ENCODE measurements at regions not wholly inside any gene's neighbourhood (a gene's known extent, or its start where the extent isn't known, plus 50 kb on each side); places are given as distances from the start of the nearest gene placed in this dataset.

- H3K14ac ChIP-seq (replicated peaks; ENCODE audit: low read depth, low read length): no peak overlapping the region
- no peak overlapping the region for H3K18ac ChIP-seq (ENCODE audit: low read depth, low read length)
- WGBS, 2 experiments (ENCODE audit: extremely low coverage in 2 of 2, insufficient read length in 1 of 2): no CpG with 5 or more reads among the region's 1 CpG
- H2AK5ac ChIP-seq (ENCODE audit: low read depth, low read length): no peak overlapping the region
- no peak overlapping the region for H3K27ac ChIP-seq (ENCODE audit: insufficient read depth, low read length)
- H3K79me1 ChIP-seq (ENCODE audit: low read depth in 1 of 2, low read length in 2 of 2): no peaks in the 10 kb centered on the region
- no peak overlapping the region for H2AK9ac ChIP-seq (replicated peaks; ENCODE audit: low read depth, low read length, poor library complexity)
- ChIA-PET POLR2A (ENCODE audit: unreplicated experiment) (no interaction called here), CTCF (interaction anchor here (0.6 kb wide), 1 partner anchor 18 kb away, joined by 10 read pairs; no protein-coding TSS in a partner anchor)
- H3K23ac ChIP-seq (ENCODE audit: low read depth, low read length): no peak overlapping the region
- no peaks in the 10 kb centered on the region for H3K9me3 ChIP-seq (ENCODE audit: control insufficient read depth, insufficient read depth, low read length)
- no peak overlapping the region for H3K4ac ChIP-seq (ENCODE audit: low read depth, low read length)
- H3K4me3 ChIP-seq (ENCODE audit: insufficient read depth, low read depth, low read length): no peak overlapping the region
- H2BK20ac ChIP-seq (ENCODE audit: low read depth, low read length): no peak overlapping the region
- H2AFZ ChIP-seq (replicated peaks; ENCODE audit: low read length, poor library complexity): no peak overlapping the region
- H3K27me3 ChIP-seq (ENCODE audit: control insufficient read depth, insufficient read depth, low read length): no peaks in the 10 kb centered on the region
- H2BK120ac ChIP-seq (ENCODE audit: low read depth, low read length): no peak overlapping the region
- H2BK15ac ChIP-seq (ENCODE audit: low read depth, low read length): no peak overlapping the region
- dilution Hi-C loops (cut with HindIII; ENCODE audit: low sequenced_read_pairs, unreplicated experiment): no loop called here
- H4K5ac ChIP-seq (ENCODE audit: low read depth, low read length): no peak overlapping the region; the same call in 1 of the 2 replicates
- DNase-seq (no peak), ATAC-seq (ENCODE audit: low read depth) (no peak)
- no peak overlapping the region for H3K56ac ChIP-seq (ENCODE audit: extremely low read depth, insufficient read depth, low read length)
- H4K8ac ChIP-seq (ENCODE audit: low read depth in 2 of 2, low read length in 2 of 2): no peak overlapping the region
- no peaks in the 10 kb centered on the region for H3K36me3 ChIP-seq (ENCODE audit: control insufficient read depth, insufficient read depth, low read length)
- no peak overlapping the region for H4K91ac ChIP-seq (ENCODE audit: insufficient read depth, low read depth, low read length)
- intact Hi-C loops (cut with micrococcal nuclease): no loop called here
- no peak overlapping the region for H3K9ac ChIP-seq (ENCODE audit: low read depth, low read length)
- in situ Hi-C loops (cut with MboI; ENCODE audit: low sequenced_read_pairs): no loop called here
- peak overlapping the region; percentile 18 for H2BK5ac ChIP-seq (ENCODE audit: low read depth, low read length, poor library complexity, severe bottlenecking)
- no peak overlapping the region for H3K4me2 ChIP-seq (ENCODE audit: low read depth, low read length)
- H3K4me1 ChIP-seq (ENCODE audit: control insufficient read depth, insufficient read depth, low read length): no peaks in the 10 kb centered on the region
- no TSS peak for BruUV-seq (replicated peaks)
- H3K9me1 ChIP-seq (ENCODE audit: insufficient read depth, low read length): no peaks in the 10 kb centered on the region; the same call in 1 of the 2 replicates
- TF ChIP-seq NFE2L2 (IDR thresholded peaks at IDR 0.05; ENCODE audit: low read depth, low read length): no peak
- no peak for TF ChIP-seq ELK1 (IDR thresholded peaks at IDR 0.05; ENCODE audit: borderline replicate concordance, low read depth, low read length)
- TF ChIP-seq BHLHE40 (IDR thresholded peaks at IDR 0.05; ENCODE audit: low read depth, low read length): no peak
- no peak for TF ChIP-seq RFX5 (IDR thresholded peaks at IDR 0.05; ENCODE audit: low read depth, low read length)
- TF ChIP-seq USF2 (IDR thresholded peaks at IDR 0.05; ENCODE audit: low read depth, low read length): no peak
- TF ChIP-seq SMC3 (IDR thresholded peaks at IDR 0.05; ENCODE audit: low read depth, low read length): no peak
- TF ChIP-seq FOS (IDR thresholded peaks at IDR 0.05; ENCODE audit: low read depth, low read length): no peak
- TF ChIP-seq MAFK (IDR thresholded peaks at IDR 0.05; ENCODE audit: low read depth, low read length): no peak
- TF ChIP-seq MAZ (IDR thresholded peaks at IDR 0.05; ENCODE audit: borderline replicate concordance, low read depth, low read length): no peak
- no peak for TF ChIP-seq MXI1 (IDR thresholded peaks at IDR 0.05; ENCODE audit: borderline replicate concordance, low read depth, low read length)
- TF ChIP-seq CHD1 (IDR thresholded peaks at IDR 0.05; ENCODE audit: low read depth, low read length): no peak
- no peak for TF ChIP-seq CEBPB (IDR thresholded peaks at IDR 0.05; ENCODE audit: low read depth, low read length)
- no peak for TF ChIP-seq POLR2A (IDR thresholded peaks at IDR 0.05; ENCODE audit: low read depth, low read length)
- TF ChIP-seq CTCF (conservative IDR thresholded peaks at IDR 0.05; ENCODE audit: low read depth, low read length): no peak
- TF ChIP-seq RCOR1 (IDR thresholded peaks at IDR 0.05; ENCODE audit: insufficient replicate concordance, low read length): no peak
- no peak for TF ChIP-seq RAD21 (IDR thresholded peaks at IDR 0.05; ENCODE audit: low read length)
- H4K20me1 ChIP-seq (ENCODE audit: insufficient read depth, low read length): no peaks in the 10 kb centered on the region
Measured at GRCh38 chr1:192265516-192266173, 51.1 kb upstream of the RGS21 start.
